PFSK-1 (cell line): ENCODE measurements at regions not wholly inside any gene's neighbourhood (a gene's known extent, or its start where the extent isn't known, plus 50 kb on each side); places are given as distances from the start of the nearest gene placed in this dataset.

Experiments used
- FOXP2 ChIP-seq: optimal IDR thresholded peaks from 2 replicates; pipeline ENCODE3; 2011; ENCODE audit warnings: borderline replicate concordance, control low read depth, inconsistent platforms; ENCODE audit not compliant: insufficient read depth; ENCODE audit errors: extremely low read length, extremely low read depth
- POLR2AphosphoS5 ChIP-seq: IDR thresholded peaks from 2 replicates; pipeline ENCODE4 v1.6.1; 2012; ENCODE audit warnings: low read depth, mild to moderate bottlenecking, control low read depth, low read length, moderate library complexity
- SIN3A ChIP-seq: IDR thresholded peaks from 2 replicates; pipeline ENCODE4 v1.6.1; 2012; ENCODE audit warnings: mild to moderate bottlenecking, low read length, moderate library complexity, borderline replicate concordance; ENCODE audit not compliant: insufficient read depth
- TAF1 ChIP-seq: IDR thresholded peaks from 2 replicates; pipeline ENCODE4 v1.6.1; 2012; ENCODE audit warnings: low read length, control low read depth, borderline replicate concordance; ENCODE audit not compliant: insufficient read depth
- TF ChIP-seq, protein P1 (sequence below), 2 experiments: IDR thresholded peaks; 2 replicates each; pipeline versions ENCODE4 v1.6.1 to v1.8.0; 2011 to 2012; ENCODE audit warnings: low read depth in 2 of 2, low read length in 2 of 2, control low read depth in 1 of 2, inconsistent platforms in 1 of 2, mild to moderate bottlenecking in 1 of 2, moderate library complexity in 1 of 2; ENCODE audit not compliant: insufficient read depth in 1 of 2

GRCh38 chr2:183867206-183867605 is 731.1 kb upstream of the ZNF804A start:
- TF ChIP-seq TAF1 = no peak
- TF ChIP-seq, protein P1, sequence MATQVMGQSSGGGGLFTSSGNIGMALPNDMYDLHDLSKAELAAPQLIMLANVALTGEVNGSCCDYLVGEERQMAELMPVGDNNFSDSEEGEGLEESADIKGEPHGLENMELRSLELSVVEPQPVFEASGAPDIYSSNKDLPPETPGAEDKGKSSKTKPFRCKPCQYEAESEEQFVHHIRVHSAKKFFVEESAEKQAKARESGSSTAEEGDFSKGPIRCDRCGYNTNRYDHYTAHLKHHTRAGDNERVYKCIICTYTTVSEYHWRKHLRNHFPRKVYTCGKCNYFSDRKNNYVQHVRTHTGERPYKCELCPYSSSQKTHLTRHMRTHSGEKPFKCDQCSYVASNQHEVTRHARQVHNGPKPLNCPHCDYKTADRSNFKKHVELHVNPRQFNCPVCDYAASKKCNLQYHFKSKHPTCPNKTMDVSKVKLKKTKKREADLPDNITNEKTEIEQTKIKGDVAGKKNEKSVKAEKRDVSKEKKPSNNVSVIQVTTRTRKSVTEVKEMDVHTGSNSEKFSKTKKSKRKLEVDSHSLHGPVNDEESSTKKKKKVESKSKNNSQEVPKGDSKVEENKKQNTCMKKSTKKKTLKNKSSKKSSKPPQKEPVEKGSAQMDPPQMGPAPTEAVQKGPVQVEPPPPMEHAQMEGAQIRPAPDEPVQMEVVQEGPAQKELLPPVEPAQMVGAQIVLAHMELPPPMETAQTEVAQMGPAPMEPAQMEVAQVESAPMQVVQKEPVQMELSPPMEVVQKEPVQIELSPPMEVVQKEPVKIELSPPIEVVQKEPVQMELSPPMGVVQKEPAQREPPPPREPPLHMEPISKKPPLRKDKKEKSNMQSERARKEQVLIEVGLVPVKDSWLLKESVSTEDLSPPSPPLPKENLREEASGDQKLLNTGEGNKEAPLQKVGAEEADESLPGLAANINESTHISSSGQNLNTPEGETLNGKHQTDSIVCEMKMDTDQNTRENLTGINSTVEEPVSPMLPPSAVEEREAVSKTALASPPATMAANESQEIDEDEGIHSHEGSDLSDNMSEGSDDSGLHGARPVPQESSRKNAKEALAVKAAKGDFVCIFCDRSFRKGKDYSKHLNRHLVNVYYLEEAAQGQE (IDR thresholded peaks at IDR 0.05; ENCODE audit: insufficient read depth in 1 of 2, low read depth in 2 of 2, low read length in 2 of 2) = no peak
- no peak for TF ChIP-seq SIN3A
- TF ChIP-seq POLR2AphosphoS5 = no peak
- TF ChIP-seq FOXP2 = no peak
